Psoas muscle (tissue), 7 donors: ENCODE measurements at regions not wholly inside any gene's neighbourhood (a gene's known extent, or its start where the extent isn't known, plus 50 kb on each side); places are given as distances from the start of the nearest gene placed in this dataset.
A peak's percentile ranks its signal among the peaks of the same experiment; 100 is the strongest.

Experiments used
- ATAC-seq, 4 donors: fragments of 200-7000 bp; cut with Tn5 transposase; one replicate each; pipeline ENCODE4 v1.9.1; 2020; ENCODE audit warnings: moderate library complexity in 3 of 4, mild to moderate bottlenecking in 2 of 4
- DNase-seq, 2 donors: peaks; one replicate each; pipeline ENCODE4 v3.0.0-alpha.2; 2020
- H3K27ac ChIP-seq: fragments of 200-600 bp; one replicate; pipeline ENCODE4 v1.8.0; 2022
- H3K27me3 ChIP-seq, 3 donors: fragments of 200-600 bp in 1 of 3; one replicate each; pipeline versions ENCODE4 v1.6.1 to v1.8.0; 2013 to 2022; ENCODE audit warnings: low read length in 2 of 3, mild to moderate bottlenecking in 2 of 3, moderate library complexity in 1 of 3; ENCODE audit not compliant: insufficient read depth in 3 of 3
- H3K36me3 ChIP-seq, 2 donors: fragments of 200-600 bp in 1 of 2; one replicate each; pipeline versions ENCODE4 v1.6.1 to v1.8.0; 2013 to 2022; ENCODE audit warnings: low read depth in 1 of 2, mild to moderate bottlenecking in 1 of 2, moderate library complexity in 1 of 2; ENCODE audit not compliant: insufficient read depth in 1 of 2
- H3K4me1 ChIP-seq: fragments of 200-600 bp; one replicate; pipeline ENCODE4 v1.8.0; 2022
- H3K4me3 ChIP-seq: fragments of 200-600 bp; one replicate; pipeline ENCODE4 v1.8.0; 2022; ENCODE audit warnings: mild to moderate bottlenecking
- H3K9me3 ChIP-seq: fragments of 200-600 bp; one replicate; pipeline ENCODE4 v1.8.0; 2022
- WGBS, 3 donors: extraction: QIAGEN DNeasy Blood & Tissue Kit; methylation state at CpG; one replicate each; pipeline versions ENCODE4 v1.1.6 to v1.1.7; 2013; 5-methylcytosine and 5-hydroxymethylcytosine counted together
- intact Hi-C, 2 donors: fragments of 100-400 bp; cut with DNase I; formaldehyde crosslinking; loops; one replicate each; pipeline versions ENCODE4 v1.11.0 to v1.14.2; 2022
- TF ChIP-seq, protein P1 (sequence below): fragments of 200-600 bp; IDR thresholded peaks from one replicate; pipeline ENCODE4 v1.8.0; 2022; ENCODE audit warnings: antibody characterized with exemption
- donor health status: healthy with polysubstance abuse.
- donor health status: DM: no; HTN: no; CAD: no; lungs with moderate emphysema.
- donor health status: Bipolar disorder and iron deficiency.
- donor health status: healthy.
- donor health status: DM: yes; HTN: yes; CAD: no.
- donor health status: DM: no; HTN: no; CAD: no.
- donor health status: DM: yes; HTN: yes; CAD: no.

- Histone ChIP-seq H3K27ac (no peak overlapping the region), H3K9me3 (no peaks in the 10 kb centered on the region), H3K27me3 (no peaks in the 10 kb centered on the region), H3K4me3 (no peak overlapping the region), H3K4me1 (no peaks in the 10 kb centered on the region), H3K36me3 (no peaks in the 10 kb centered on the region)
- TF ChIP-seq, protein P1, sequence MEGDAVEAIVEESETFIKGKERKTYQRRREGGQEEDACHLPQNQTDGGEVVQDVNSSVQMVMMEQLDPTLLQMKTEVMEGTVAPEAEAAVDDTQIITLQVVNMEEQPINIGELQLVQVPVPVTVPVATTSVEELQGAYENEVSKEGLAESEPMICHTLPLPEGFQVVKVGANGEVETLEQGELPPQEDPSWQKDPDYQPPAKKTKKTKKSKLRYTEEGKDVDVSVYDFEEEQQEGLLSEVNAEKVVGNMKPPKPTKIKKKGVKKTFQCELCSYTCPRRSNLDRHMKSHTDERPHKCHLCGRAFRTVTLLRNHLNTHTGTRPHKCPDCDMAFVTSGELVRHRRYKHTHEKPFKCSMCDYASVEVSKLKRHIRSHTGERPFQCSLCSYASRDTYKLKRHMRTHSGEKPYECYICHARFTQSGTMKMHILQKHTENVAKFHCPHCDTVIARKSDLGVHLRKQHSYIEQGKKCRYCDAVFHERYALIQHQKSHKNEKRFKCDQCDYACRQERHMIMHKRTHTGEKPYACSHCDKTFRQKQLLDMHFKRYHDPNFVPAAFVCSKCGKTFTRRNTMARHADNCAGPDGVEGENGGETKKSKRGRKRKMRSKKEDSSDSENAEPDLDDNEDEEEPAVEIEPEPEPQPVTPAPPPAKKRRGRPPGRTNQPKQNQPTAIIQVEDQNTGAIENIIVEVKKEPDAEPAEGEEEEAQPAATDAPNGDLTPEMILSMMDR = peak; percentile 28
- DNase-seq (peak in 1 of 2 donors; percentile 19), ATAC-seq (no peak)
- WGBS, 3 donors = 49 to 62% (median 60%) methylated on average over 12 of the region's 12 CpGs
- intact Hi-C loops = no loop called here
These were observed 206.1 kb downstream of the HAPSTR1 start for GRCh38 chr16:9297437-9298113.

DNA sequence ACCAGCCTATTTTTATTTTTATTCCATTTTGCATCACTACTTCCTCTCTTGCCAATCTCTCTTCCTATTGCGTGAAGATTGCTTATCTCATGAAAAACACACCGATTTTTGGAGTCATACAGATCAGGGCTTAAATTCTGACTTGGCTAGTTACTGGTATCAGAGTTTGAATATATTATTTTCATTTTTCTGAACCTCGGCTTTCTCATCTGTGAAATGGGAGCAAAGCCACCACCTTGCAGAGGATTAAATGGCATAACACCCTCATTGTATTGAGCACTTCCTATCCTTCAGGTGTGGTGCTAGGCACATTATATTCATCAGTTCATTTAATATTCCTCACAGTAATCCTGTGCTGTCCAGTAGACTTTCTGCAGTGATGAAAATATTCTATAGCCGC, 208.8 kb downstream of the HAPSTR1 start:
- Histone ChIP-seq H3K4me1 (no peaks in the 10 kb centered on the region), H3K9me3 (no peaks in the 10 kb centered on the region), H3K4me3 (no peak overlapping the region), H3K36me3 (no peaks in the 10 kb centered on the region), H3K27me3 (no peaks in the 10 kb centered on the region), H3K27ac (no peak overlapping the region)
- TF ChIP-seq, protein P1 = no peak
- WGBS, 3 donors = 79 to 86% (median 80%) methylated on average over 4 of the region's 4 CpGs
- no peak for ATAC-seq
- intact Hi-C loops = no loop called here
- no peak for DNase-seq

- WGBS, 3 donors = 43 to 49% (median 45%) methylated on average over 6 of the region's 6 CpGs
- TF ChIP-seq, protein P1 = no peak
- ATAC-seq (no peak), DNase-seq (no peak)
- no peaks in the 10 kb centered on the region for H3K9me3 ChIP-seq
- no peak overlapping the region for H3K4me3 ChIP-seq
- intact Hi-C loops = no loop called here
- H3K27ac ChIP-seq = no peak overlapping the region
- H3K36me3 ChIP-seq = no peaks in the 10 kb centered on the region
- no peaks in the 10 kb centered on the region for H3K27me3 ChIP-seq
- no peaks in the 10 kb centered on the region for H3K4me1 ChIP-seq
These were observed 210.6 kb downstream of the HAPSTR1 start for GRCh38 chr16:9302072-9302471.

DNA sequence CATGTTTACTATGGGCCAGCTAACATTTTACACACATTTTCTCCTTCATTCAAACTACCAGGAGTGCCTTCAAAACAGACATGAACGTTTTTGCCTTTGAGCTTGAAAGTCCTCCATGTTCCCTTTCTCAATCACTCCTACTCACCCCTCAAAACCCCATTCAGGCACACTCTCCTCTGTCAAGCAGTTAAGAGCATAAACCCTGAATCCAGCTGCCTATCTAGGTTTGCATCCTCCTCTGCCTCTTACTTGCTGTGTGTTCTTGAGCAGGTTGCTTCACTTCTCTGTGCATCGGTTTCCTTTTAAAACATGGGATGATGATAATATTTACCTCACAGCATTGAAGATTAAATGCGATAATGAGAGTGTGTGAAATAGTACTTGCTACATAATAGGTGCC, 215.3 kb downstream of the HAPSTR1 start:
- TF ChIP-seq, protein P1 = no peak
- Histone ChIP-seq H3K4me3 (no peak overlapping the region), H3K4me1 (no peaks in the 10 kb centered on the region), H3K9me3 (no peaks in the 10 kb centered on the region), H3K36me3 (no peaks in the 10 kb centered on the region), H3K27me3 (no peaks in the 10 kb centered on the region), H3K27ac (no peak overlapping the region)
- DNase-seq = no peak
- 75 to 79% (median 76%) methylated on average over 3 of the region's 3 CpGs for WGBS, 3 donors
- intact Hi-C loops = no loop called here
- no peak for ATAC-seq

DNA sequence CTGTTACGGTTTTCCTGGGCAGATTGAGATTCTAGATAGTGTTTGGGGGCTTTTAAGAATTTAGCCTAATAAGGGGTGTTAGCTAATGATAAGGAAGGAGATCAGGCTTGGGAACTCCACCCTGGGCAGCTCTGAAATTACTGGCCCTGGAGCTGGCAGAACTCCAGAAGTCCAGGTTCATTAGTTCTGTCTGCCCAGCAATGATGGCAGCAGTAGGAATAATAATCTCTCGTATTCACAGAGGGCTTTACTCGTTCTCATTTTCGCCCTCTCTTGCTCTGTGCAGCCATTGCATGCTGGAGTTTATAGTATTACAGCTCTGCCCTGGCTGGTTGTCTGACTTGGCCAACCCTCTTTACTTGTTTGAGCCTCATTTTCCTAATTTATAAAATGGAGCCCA, 216.0 kb downstream of the HAPSTR1 start:
- 37 to 52% (median 50%) methylated on average over 4 of the region's 4 CpGs for WGBS, 3 donors
- Histone ChIP-seq H3K27me3 (no peaks in the 10 kb centered on the region), H3K4me1 (no peaks in the 10 kb centered on the region), H3K36me3 (no peaks in the 10 kb centered on the region), H3K27ac (no peak overlapping the region), H3K4me3 (no peak overlapping the region), H3K9me3 (no peaks in the 10 kb centered on the region)
- ATAC-seq = no peak
- DNase-seq = no peak
- intact Hi-C loops = no loop called here
- TF ChIP-seq, protein P1 = no peak
